Astrocyte (in vitro differentiated cells and primary cell): ENCODE measurements at regions not wholly inside any gene's neighbourhood (a gene's known extent, or its start where the extent isn't known, plus 50 kb on each side); places are given as distances from the start of the nearest gene placed in this dataset.

Experiments used
- DNase-seq: peaks from one replicate; pipeline ENCODE4 v3.0.0-alpha.2; 2010; ENCODE audit warnings: low read depth
- FAIRE-seq: peaks from 2 replicates; lab custom pipeline; 2011; peaks lifted over from hg19 to GRCh38; lab: Jason Lieb, UNC
- H2AFZ ChIP-seq: 2 replicates; pipeline ENCODE4 v1.6.0; 2012; ENCODE audit warnings: low read depth, low read length, inconsistent platforms
- H3K27ac ChIP-seq: 2 replicates; pipeline ENCODE4 v1.5.1; 2011; ENCODE audit warnings: low read depth, low read length, inconsistent platforms
- H3K27me3 ChIP-seq: 2 replicates; pipeline ENCODE4 v1.6.0; 2011; ENCODE audit warnings: low read length, inconsistent platforms; ENCODE audit not compliant: insufficient read depth
- H3K36me3 ChIP-seq: 2 replicates; pipeline ENCODE4 v1.5.1; 2011; ENCODE audit warnings: low read length, inconsistent platforms; ENCODE audit not compliant: insufficient read depth
- H3K4me1 ChIP-seq: 2 replicates; pipeline ENCODE4 v1.5.1; 2011; ENCODE audit warnings: low read length, inconsistent platforms; ENCODE audit not compliant: insufficient read depth
- H3K4me2 ChIP-seq: 2 replicates; pipeline ENCODE4 v1.6.0; 2012; ENCODE audit warnings: low read length, inconsistent platforms
- H3K4me3 ChIP-seq: 2 replicates; pipeline ENCODE4 v1.5.1; 2011; ENCODE audit warnings: low read depth, mild to moderate bottlenecking, low read length, inconsistent platforms; ENCODE audit not compliant: insufficient read depth
- H3K79me2 ChIP-seq: 2 replicates; pipeline ENCODE4 v1.6.0; 2012; ENCODE audit warnings: mild to moderate bottlenecking, low read length, inconsistent platforms; ENCODE audit not compliant: insufficient read depth
- H3K9ac ChIP-seq: 2 replicates; pipeline ENCODE4 v1.6.0; 2012; ENCODE audit warnings: mild to moderate bottlenecking, low read length, inconsistent platforms
- H3K9me3 ChIP-seq: 2 replicates; pipeline ENCODE4 v1.5.1; 2012; ENCODE audit warnings: low read depth, mild to moderate bottlenecking, low read length, inconsistent platforms; ENCODE audit not compliant: insufficient read depth
- H4K20me1 ChIP-seq: 2 replicates; pipeline ENCODE4 v1.6.0; 2012; ENCODE audit warnings: low read length, inconsistent platforms; ENCODE audit not compliant: insufficient read depth
- H3K27ac Mint-ChIP-seq: one replicate; pipeline ENCODE4 v1.8.0; 2021; ENCODE audit warnings: mild to moderate bottlenecking, mixed read lengths; ENCODE audit not compliant: unreplicated experiment
- H3K27me3 Mint-ChIP-seq: one replicate; pipeline ENCODE4 v1.8.0; 2021; ENCODE audit warnings: low read depth, mixed read lengths; ENCODE audit not compliant: unreplicated experiment
- H3K36me3 Mint-ChIP-seq: one replicate; pipeline ENCODE4 v1.8.0; 2021; ENCODE audit warnings: low read depth, mixed read lengths; ENCODE audit not compliant: unreplicated experiment
- H3K4me1 Mint-ChIP-seq: one replicate; pipeline ENCODE4 v1.8.0; 2021; ENCODE audit warnings: low read depth, mixed read lengths; ENCODE audit not compliant: unreplicated experiment
- H3K4me3 Mint-ChIP-seq: one replicate; pipeline ENCODE4 v1.8.0; 2021; ENCODE audit warnings: mild to moderate bottlenecking, moderate library complexity, mixed read lengths; ENCODE audit not compliant: unreplicated experiment
- H3K9me3 Mint-ChIP-seq: one replicate; pipeline ENCODE4 v1.8.0; 2021; ENCODE audit warnings: mild to moderate bottlenecking, mixed read lengths; ENCODE audit not compliant: unreplicated experiment
- EZH2 ChIP-seq: IDR thresholded peaks from 2 replicates; pipeline ENCODE4 v1.6.1; 2012; ENCODE audit warnings: mild to moderate bottlenecking, low read length, inconsistent platforms; ENCODE audit not compliant: insufficient read depth
- TF ChIP-seq, protein P1 (sequence below): IDR thresholded peaks from 2 replicates; pipeline ENCODE4 v1.5.1; 2011; ENCODE audit warnings: low read depth, mild to moderate bottlenecking, inconsistent platforms, low read length, moderate library complexity; ENCODE audit not compliant: insufficient read depth

GRCh38 chr10:29816801-29817558, 182.2 kb upstream of the SVIL start:
- Mint-ChIP-seq H3K27ac (no peak overlapping the region), H3K4me1 (peaks cover 6% of the 10 kb centered on the region), H3K27me3 (peaks cover 15% of the 10 kb centered on the region), H3K36me3 (no peaks in the 10 kb centered on the region), H3K9me3 (no peaks in the 10 kb centered on the region), H3K4me3 (no peak overlapping the region)
- Histone ChIP-seq H3K27ac (no peak overlapping the region), H3K36me3 (no peaks in the 10 kb centered on the region), H3K27me3 (no peaks in the 10 kb centered on the region), H3K4me1 (peaks cover 9% of the 10 kb centered on the region), H4K20me1 (no peaks in the 10 kb centered on the region), H2AFZ (no peak overlapping the region), H3K4me2 (no peak overlapping the region), H3K4me3 (no peak overlapping the region), H3K9me3 (no peaks in the 10 kb centered on the region), H3K9ac (no peak overlapping the region), H3K79me2 (no peaks in the 10 kb centered on the region)
- FAIRE-seq, result no peak
- TF ChIP-seq EZH2, result no peak
- TF ChIP-seq, protein P1, sequence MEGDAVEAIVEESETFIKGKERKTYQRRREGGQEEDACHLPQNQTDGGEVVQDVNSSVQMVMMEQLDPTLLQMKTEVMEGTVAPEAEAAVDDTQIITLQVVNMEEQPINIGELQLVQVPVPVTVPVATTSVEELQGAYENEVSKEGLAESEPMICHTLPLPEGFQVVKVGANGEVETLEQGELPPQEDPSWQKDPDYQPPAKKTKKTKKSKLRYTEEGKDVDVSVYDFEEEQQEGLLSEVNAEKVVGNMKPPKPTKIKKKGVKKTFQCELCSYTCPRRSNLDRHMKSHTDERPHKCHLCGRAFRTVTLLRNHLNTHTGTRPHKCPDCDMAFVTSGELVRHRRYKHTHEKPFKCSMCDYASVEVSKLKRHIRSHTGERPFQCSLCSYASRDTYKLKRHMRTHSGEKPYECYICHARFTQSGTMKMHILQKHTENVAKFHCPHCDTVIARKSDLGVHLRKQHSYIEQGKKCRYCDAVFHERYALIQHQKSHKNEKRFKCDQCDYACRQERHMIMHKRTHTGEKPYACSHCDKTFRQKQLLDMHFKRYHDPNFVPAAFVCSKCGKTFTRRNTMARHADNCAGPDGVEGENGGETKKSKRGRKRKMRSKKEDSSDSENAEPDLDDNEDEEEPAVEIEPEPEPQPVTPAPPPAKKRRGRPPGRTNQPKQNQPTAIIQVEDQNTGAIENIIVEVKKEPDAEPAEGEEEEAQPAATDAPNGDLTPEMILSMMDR, result no peak
- no peak for DNase-seq

DNA sequence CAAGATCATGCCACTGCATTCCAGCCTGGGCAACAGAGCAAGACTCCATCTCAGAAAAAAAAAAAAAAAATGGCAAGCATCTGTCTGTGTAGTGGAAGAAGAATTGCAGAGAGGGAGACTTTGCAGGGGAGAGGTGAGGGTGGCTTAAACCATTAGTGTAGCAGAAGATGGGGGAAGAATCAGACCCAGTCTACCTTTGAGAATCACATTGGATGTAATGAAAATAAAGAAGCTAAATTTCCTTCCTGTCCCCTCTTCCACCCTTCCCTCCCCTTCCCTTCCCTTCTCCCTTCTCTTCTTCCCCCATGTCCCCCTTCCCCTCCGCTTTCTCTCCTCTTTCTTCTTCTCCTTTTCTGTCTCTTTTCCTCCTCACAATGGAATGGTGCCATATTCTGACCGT, 180.8 kb upstream of the SVIL start:
- H3K27ac Mint-ChIP-seq, result no peak overlapping the region
- no peak for TF ChIP-seq EZH2
- TF ChIP-seq, protein P1, result no peak

DNA sequence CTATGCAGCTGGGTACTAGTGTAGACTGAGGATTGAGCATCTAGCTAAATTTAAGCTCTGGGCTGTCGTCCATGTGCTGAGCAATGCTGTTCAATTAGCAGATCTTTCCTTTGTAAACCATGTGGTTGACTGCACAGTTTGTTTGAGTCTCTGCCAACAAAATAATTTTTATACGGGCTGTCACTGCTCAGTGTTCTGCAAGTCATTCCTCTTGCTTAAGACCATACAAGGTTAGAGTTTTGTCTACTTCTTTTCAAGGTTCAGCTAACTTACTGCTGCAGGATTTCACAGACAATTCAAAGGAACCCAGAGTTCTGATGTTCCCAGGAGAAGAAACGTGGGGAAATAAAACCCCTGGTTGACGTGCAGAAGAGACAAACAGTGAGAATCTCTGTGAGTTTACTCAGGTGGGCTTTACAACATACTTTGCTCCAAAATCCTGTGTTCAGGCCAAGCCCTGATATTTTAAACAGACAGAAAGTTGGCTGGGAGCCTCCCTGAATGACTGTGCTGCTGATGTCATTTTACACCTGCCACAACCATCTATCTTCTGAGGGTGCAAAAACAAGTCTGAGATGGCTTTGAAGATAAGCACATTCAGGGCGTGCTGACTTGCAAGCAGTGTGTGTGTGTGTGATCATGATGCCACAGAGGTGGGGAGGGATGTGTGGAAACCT, 177.1 kb upstream of the SVIL start:
- Mint-ChIP-seq H3K9me3 (peaks cover 4% of the 10 kb centered on the region), H3K4me1 (peaks cover 28% of the 10 kb centered on the region), H3K27ac (no peak overlapping the region), H3K27me3 (peaks cover 5% of the 10 kb centered on the region), H3K4me3 (no peak overlapping the region), H3K36me3 (no peaks in the 10 kb centered on the region)
- Histone ChIP-seq H3K9ac (peak overlapping the region; percentile 56), H4K20me1 (no peaks in the 10 kb centered on the region), H2AFZ (no peak overlapping the region), H3K4me1 (peaks cover 24% of the 10 kb centered on the region), H3K79me2 (no peaks in the 10 kb centered on the region), H3K4me2 (peak overlapping the region; percentile 72), H3K9me3 (no peaks in the 10 kb centered on the region), H3K36me3 (no peaks in the 10 kb centered on the region), H3K27ac (peak overlapping the region; percentile 73), H3K27me3 (no peaks in the 10 kb centered on the region), H3K4me3 (no peak overlapping the region)
- peak; percentile 96 for FAIRE-seq
- TF ChIP-seq EZH2, result no peak
- TF ChIP-seq, protein P1, result no peak
- peak; percentile 99 for DNase-seq

More for the DNA sequence above, 180.8 kb upstream of the SVIL start:
- Histone ChIP-seq H3K4me2 (no peak overlapping the region), H3K27ac (no peak overlapping the region), H3K79me2 (no peaks in the 10 kb centered on the region), H3K27me3 (no peaks in the 10 kb centered on the region), H3K4me3 (no peak overlapping the region), H2AFZ (no peak overlapping the region), H3K36me3 (no peaks in the 10 kb centered on the region), H3K9ac (no peak overlapping the region), H3K9me3 (no peaks in the 10 kb centered on the region), H3K4me1 (peaks cover 23% of the 10 kb centered on the region), H4K20me1 (no peaks in the 10 kb centered on the region)
- DNase-seq (no peak), FAIRE-seq (no peak)
- Mint-ChIP-seq H3K27me3 (peaks cover 11% of the 10 kb centered on the region), H3K4me3 (no peak overlapping the region), H3K4me1 (peaks cover 17% of the 10 kb centered on the region), H3K36me3 (no peaks in the 10 kb centered on the region), H3K9me3 (peaks cover under 1% of the 10 kb centered on the region)
